Osteocyte (in vitro differentiated cells): ENCODE measurements at regions not wholly inside any gene's neighbourhood (a gene's known extent, or its start where the extent isn't known, plus 50 kb on each side); places are given as distances from the start of the nearest gene placed in this dataset.
"Not testable (repeated sequence)": the region's sequence is repeated elsewhere in the genome, so short reads cannot be mapped to it uniquely, and the experiment has no call there.

ENCODE experiments used
- DNase-seq: peaks from one replicate; pipeline ENCODE4 v3.0.0; 2021; ENCODE audit warnings: mixed read lengths; ENCODE audit not compliant: unreplicated experiment; ENCODE audit errors: extremely low spot score
- H3K27ac Mint-ChIP-seq: one replicate; pipeline ENCODE4 v1.8.0; 2021; ENCODE audit warnings: mild to moderate bottlenecking, mixed read lengths; ENCODE audit not compliant: unreplicated experiment
- H3K27me3 Mint-ChIP-seq: one replicate; pipeline ENCODE4 v1.8.0; 2021; ENCODE audit warnings: mixed read lengths; ENCODE audit not compliant: unreplicated experiment
- H3K36me3 Mint-ChIP-seq: one replicate; pipeline ENCODE4 v1.8.0; 2021; ENCODE audit warnings: mixed read lengths; ENCODE audit not compliant: unreplicated experiment
- H3K4me1 Mint-ChIP-seq: one replicate; pipeline ENCODE4 v1.8.0; 2021; ENCODE audit warnings: mixed read lengths; ENCODE audit not compliant: unreplicated experiment
- H3K4me3 Mint-ChIP-seq: one replicate; pipeline ENCODE4 v1.8.0; 2021; ENCODE audit warnings: mild to moderate bottlenecking, moderate library complexity, mixed read lengths; ENCODE audit not compliant: unreplicated experiment
- H3K9me3 Mint-ChIP-seq: one replicate; pipeline ENCODE4 v1.8.0; 2021; ENCODE audit warnings: mixed read lengths; ENCODE audit not compliant: unreplicated experiment
- TF ChIP-seq, protein P1 (sequence below): fragments of 200-600 bp; sonication (generic); IDR thresholded peaks from 2 replicates; pipeline ENCODE4 v1.5.0; 2021; ENCODE audit warnings: antibody characterized with exemption, mild to moderate bottlenecking, moderate library complexity

DNA sequence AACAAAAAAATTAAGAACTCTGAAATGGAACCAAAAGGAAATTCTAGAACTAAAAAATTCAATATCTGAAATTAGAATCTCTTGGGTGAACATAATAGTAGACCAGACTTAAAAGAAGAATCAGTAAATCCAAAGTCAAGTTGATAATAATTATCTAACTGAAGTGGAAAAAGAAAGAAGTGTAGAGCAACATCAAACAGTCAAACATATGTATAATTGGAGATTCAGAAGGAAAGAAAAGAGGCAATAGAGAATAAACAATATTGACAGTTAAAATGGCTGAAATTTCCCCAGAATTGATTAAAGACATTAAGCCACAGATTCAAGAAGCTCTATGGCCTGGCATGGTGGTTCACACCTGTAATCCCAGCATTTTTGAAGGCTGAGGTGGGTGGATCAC is 383.6 kb downstream of the PREX1 start:
- DNase-seq, result no peak
- H3K27me3 Mint-ChIP-seq, result peaks cover 5% of the 10 kb centered on the region
- H3K4me1 Mint-ChIP-seq, result no peaks in the 10 kb centered on the region
- no peak overlapping the region for H3K27ac Mint-ChIP-seq
- H3K36me3 Mint-ChIP-seq, result peaks cover 2% of the 10 kb centered on the region
- no peak overlapping the region for H3K4me3 Mint-ChIP-seq
- peaks cover 17% of the 10 kb centered on the region for H3K9me3 Mint-ChIP-seq
- TF ChIP-seq, protein P1, sequence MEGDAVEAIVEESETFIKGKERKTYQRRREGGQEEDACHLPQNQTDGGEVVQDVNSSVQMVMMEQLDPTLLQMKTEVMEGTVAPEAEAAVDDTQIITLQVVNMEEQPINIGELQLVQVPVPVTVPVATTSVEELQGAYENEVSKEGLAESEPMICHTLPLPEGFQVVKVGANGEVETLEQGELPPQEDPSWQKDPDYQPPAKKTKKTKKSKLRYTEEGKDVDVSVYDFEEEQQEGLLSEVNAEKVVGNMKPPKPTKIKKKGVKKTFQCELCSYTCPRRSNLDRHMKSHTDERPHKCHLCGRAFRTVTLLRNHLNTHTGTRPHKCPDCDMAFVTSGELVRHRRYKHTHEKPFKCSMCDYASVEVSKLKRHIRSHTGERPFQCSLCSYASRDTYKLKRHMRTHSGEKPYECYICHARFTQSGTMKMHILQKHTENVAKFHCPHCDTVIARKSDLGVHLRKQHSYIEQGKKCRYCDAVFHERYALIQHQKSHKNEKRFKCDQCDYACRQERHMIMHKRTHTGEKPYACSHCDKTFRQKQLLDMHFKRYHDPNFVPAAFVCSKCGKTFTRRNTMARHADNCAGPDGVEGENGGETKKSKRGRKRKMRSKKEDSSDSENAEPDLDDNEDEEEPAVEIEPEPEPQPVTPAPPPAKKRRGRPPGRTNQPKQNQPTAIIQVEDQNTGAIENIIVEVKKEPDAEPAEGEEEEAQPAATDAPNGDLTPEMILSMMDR, result no peak

DNA sequence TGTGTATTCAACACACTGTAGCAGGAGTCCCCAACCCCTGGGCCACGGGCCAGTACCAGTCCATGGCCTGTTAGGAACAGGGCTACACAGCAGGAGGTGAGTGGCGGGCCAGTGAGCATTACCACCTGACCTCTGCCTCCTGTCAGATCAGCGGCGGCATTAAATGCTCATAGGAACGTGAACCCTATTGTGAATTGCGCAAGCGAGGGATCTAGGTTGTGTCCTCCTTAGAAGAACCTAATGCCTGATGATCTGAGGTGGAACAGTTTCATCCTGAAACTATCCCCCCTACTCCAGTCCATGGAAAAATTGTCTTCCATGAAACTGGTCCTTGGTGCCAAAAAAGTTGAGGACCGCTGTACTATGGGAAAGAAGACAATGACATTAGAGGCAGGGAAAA is 386.9 kb downstream of the PREX1 start:
- peaks cover 2% of the 10 kb centered on the region for H3K36me3 Mint-ChIP-seq
- TF ChIP-seq, protein P1, result no peak
- DNase-seq, result no peak
- no peaks in the 10 kb centered on the region for H3K4me1 Mint-ChIP-seq
- peaks cover 14% of the 10 kb centered on the region for H3K9me3 Mint-ChIP-seq
- H3K27ac Mint-ChIP-seq, result no peak overlapping the region
- H3K27me3 Mint-ChIP-seq, result peaks cover 4% of the 10 kb centered on the region
- no peak overlapping the region for H3K4me3 Mint-ChIP-seq

DNA sequence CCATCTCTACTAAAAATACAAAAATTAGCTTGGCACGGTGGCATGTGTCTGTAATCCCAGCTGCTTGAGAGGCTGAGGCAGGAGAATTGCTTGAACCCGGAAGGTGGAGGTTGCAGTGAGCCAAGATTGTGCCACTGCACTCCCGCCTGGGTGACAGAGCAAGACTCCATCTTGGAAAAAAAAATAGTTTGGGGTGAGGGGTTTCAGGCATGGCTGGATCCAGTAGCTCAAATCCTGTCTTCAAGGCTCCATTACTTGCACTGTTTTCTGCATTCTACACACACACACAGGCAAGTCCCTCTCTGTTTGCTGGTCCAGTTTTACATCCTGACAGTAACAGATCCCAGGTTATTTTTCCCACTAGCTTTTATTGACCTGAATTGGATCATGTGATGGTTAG is 387.5 kb downstream of the PREX1 start:
- H3K27me3 Mint-ChIP-seq, H3K9me3 Mint-ChIP-seq, H3K36me3 Mint-ChIP-seq, H3K27ac Mint-ChIP-seq, DNase-seq, H3K4me3 Mint-ChIP-seq, H3K4me1 Mint-ChIP-seq: not testable (repeated sequence)

DNA sequence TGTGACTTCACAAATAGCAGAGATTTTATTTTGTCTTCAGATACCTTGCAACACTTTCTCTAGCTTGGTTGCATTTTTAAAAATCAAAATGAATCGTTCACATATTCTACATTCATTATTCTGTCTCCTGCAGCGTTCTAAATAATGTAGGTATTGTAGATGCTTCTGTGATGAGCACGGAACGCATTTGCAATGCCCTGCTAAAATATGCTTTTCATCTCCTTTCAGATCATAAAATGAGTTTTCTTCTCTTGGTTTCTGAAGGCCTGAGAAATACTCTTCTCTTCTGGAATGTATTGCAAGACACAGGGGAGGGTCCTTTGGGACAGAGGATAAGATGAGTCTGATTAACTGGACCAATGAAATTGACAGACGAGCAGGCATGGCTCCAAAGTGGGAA is 390.7 kb downstream of the PREX1 start:
- TF ChIP-seq, protein P1, result no peak
- H3K4me1 Mint-ChIP-seq, result no peaks in the 10 kb centered on the region
- DNase-seq, result no peak
- H3K27me3 Mint-ChIP-seq, result peaks cover 4% of the 10 kb centered on the region
- H3K4me3 Mint-ChIP-seq, result no peak overlapping the region
- H3K27ac Mint-ChIP-seq, result no peak overlapping the region
- H3K9me3 Mint-ChIP-seq, result no peaks in the 10 kb centered on the region
- H3K36me3 Mint-ChIP-seq, result no peaks in the 10 kb centered on the region

DNA sequence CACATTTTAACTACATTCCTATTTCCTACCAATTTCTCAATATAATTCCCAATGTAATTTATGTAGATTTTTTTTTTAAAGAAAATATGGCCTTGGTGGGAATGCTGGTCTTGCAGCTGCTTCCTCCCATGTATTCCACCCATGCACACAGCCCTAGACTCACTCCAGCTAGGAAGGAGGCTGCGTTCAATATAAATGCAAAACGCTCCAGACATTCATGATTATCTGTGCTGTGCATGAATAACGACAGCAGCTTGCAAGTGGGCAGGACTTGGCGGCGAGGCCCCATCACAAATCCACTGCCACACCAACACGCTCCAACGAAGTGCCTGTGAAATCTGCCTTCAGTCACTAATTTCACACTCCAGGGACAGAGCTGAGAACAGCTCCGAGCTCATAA is 391.2 kb downstream of the PREX1 start:
- H3K4me1 Mint-ChIP-seq, H3K9me3 Mint-ChIP-seq, DNase-seq, H3K36me3 Mint-ChIP-seq, H3K27ac Mint-ChIP-seq, H3K27me3 Mint-ChIP-seq, H3K4me3 Mint-ChIP-seq: not testable (repeated sequence)

DNA sequence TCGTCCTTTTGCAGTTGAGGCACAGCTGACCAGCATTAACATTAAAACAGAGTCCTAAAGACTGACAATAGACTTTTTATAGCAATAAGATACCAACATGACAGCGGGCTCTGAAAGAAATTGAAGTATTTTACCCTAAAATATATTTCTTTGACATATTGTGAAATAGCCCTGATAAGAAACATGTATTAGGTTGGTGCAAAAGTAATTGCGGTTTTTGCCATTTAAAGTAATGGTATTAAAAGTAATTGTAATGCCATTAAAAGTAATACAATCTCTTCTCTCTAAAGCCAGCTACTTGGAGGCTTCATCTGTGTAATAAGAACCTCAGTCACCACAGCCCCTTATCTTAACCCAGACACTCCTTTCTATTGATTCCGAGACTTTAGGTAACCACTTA is 394.6 kb downstream of the PREX1 start:
- Mint-ChIP-seq H3K4me1 (no peaks in the 10 kb centered on the region), H3K9me3 (no peaks in the 10 kb centered on the region), H3K4me3 (no peak overlapping the region), H3K27ac (no peak overlapping the region), H3K27me3 (peaks cover 20% of the 10 kb centered on the region), H3K36me3 (no peaks in the 10 kb centered on the region)
- DNase-seq, result no peak
- TF ChIP-seq, protein P1, result no peak
